ENCODE measurements at regions not wholly inside any gene's neighbourhood (a gene's known extent, or its start where the extent isn't known, plus 50 kb on each side); places are given as distances from the start of the nearest gene placed in this dataset.
"Not testable (repeated sequence)": the region's sequence is repeated elsewhere in the genome, so short reads cannot be mapped to it uniquely, and the experiment has no call there.

GRCh38 chrX:95762716-95763115, 921.9 kb upstream of the DIAPH2 start:
- Histone ChIP-seq H3K4me1 (ENCODE audit: control insufficient read depth in 1 of 2, insufficient read depth in 2 of 2, low read length in 2 of 2) (no peaks in the 10 kb centered on the region), H3K27ac (ENCODE audit: low read depth, low read length) (no peak overlapping the region), H3K4me2 (ENCODE audit: low read length) (no peak overlapping the region), H4K8ac (ENCODE audit: low read depth, low read length) (no peak overlapping the region), H2BK120ac (ENCODE audit: insufficient read depth, low read length, poor library complexity) (no peak overlapping the region), H2AK5ac (ENCODE audit: low read length) (no peak overlapping the region), H3K23ac (ENCODE audit: low read length) (no peak overlapping the region), H4K91ac (ENCODE audit: low read depth, low read length) (no peak overlapping the region), H2BK12ac (ENCODE audit: low read length) (no peak overlapping the region), H3K4me3 (ENCODE audit: low read depth, low read length) (no peak overlapping the region), H4K12ac (ENCODE audit: low read depth, low read length) (no peak overlapping the region), H3K14ac (ENCODE audit: low read length) (no peak overlapping the region), H3K36me3 (ENCODE audit: control insufficient read depth in 1 of 2, insufficient read depth in 2 of 2, low read length in 2 of 2) (no peaks in the 10 kb centered on the region), H3K18ac (ENCODE audit: low read length) (no peak overlapping the region), H2BK5ac (ENCODE audit: low read depth, low read length, poor library complexity) (no peak overlapping the region), H3K27me3 (ENCODE audit: insufficient read depth, low read length) (no peaks in the 10 kb centered on the region), H3K79me1 (ENCODE audit: low read length) (no peaks in the 10 kb centered on the region), H3K79me2 (ENCODE audit: control insufficient read depth, insufficient read depth, low read length, poor library complexity) (no peaks in the 10 kb centered on the region), H3K9me3 (ENCODE audit: insufficient read depth, low read depth, low read length) (no peaks in the 10 kb centered on the region), H3K4ac (ENCODE audit: low read depth, low read length) (no peak overlapping the region), H3K9ac (ENCODE audit: low read length) (no peak overlapping the region), H2AFZ (ENCODE audit: insufficient read depth, low read length, poor library complexity) (no peak overlapping the region)
- no peak for DNase-seq
- no CpG with 5 or more reads among the region's 1 CpG for WGBS (ENCODE audit: extremely low coverage, insufficient coverage, insufficient read length)

GRCh38 chrX:95764972-95765451, 919.6 kb upstream of the DIAPH2 start:
- DNase-seq = peak; percentile 8 to 65
- H3K27me3 ChIP-seq (ENCODE audit: insufficient read depth, low read length) = no peaks in the 10 kb centered on the region
- H3K79me2 ChIP-seq (ENCODE audit: control insufficient read depth, insufficient read depth, low read length, poor library complexity) = no peaks in the 10 kb centered on the region
- no peak overlapping the region for H2BK5ac ChIP-seq (ENCODE audit: low read depth, low read length, poor library complexity)
- H2BK12ac ChIP-seq (ENCODE audit: low read length) = no peak overlapping the region
- H3K79me1 ChIP-seq (ENCODE audit: low read length) = no peaks in the 10 kb centered on the region
- H2AFZ ChIP-seq (ENCODE audit: insufficient read depth, low read length, poor library complexity) = no peak overlapping the region
- H3K27ac ChIP-seq (ENCODE audit: low read depth, low read length) = no peak overlapping the region
- no peak overlapping the region for H3K14ac ChIP-seq (ENCODE audit: low read length)
- H3K23ac ChIP-seq (ENCODE audit: low read length) = no peak overlapping the region
- no peak overlapping the region for H4K12ac ChIP-seq (ENCODE audit: low read depth, low read length)
- no peak overlapping the region for H2AK5ac ChIP-seq (ENCODE audit: low read length)
- no peaks in the 10 kb centered on the region for H3K9me3 ChIP-seq (ENCODE audit: insufficient read depth, low read depth, low read length)
- H3K9ac ChIP-seq (ENCODE audit: low read length) = no peak overlapping the region
- no peak overlapping the region for H2BK120ac ChIP-seq (ENCODE audit: insufficient read depth, low read length, poor library complexity)
- H3K4me2 ChIP-seq (ENCODE audit: low read length) = no peak overlapping the region
- H4K8ac ChIP-seq (ENCODE audit: low read depth, low read length) = no peak overlapping the region
- H3K4ac ChIP-seq (ENCODE audit: low read depth, low read length) = no peak overlapping the region
- no peak overlapping the region for H3K4me3 ChIP-seq (ENCODE audit: low read depth, low read length)
- no peaks in the 10 kb centered on the region for H3K36me3 ChIP-seq (ENCODE audit: control insufficient read depth in 1 of 2, insufficient read depth in 2 of 2, low read length in 2 of 2)
- no peaks in the 10 kb centered on the region for H3K4me1 ChIP-seq (ENCODE audit: control insufficient read depth in 1 of 2, insufficient read depth in 2 of 2, low read length in 2 of 2)
- no peak overlapping the region for H4K91ac ChIP-seq (ENCODE audit: low read depth, low read length)
- WGBS (ENCODE audit: extremely low coverage, insufficient coverage, insufficient read length) = no CpG with 5 or more reads among the region's 3 CpGs
- no peak overlapping the region for H3K18ac ChIP-seq (ENCODE audit: low read length)

DNA sequence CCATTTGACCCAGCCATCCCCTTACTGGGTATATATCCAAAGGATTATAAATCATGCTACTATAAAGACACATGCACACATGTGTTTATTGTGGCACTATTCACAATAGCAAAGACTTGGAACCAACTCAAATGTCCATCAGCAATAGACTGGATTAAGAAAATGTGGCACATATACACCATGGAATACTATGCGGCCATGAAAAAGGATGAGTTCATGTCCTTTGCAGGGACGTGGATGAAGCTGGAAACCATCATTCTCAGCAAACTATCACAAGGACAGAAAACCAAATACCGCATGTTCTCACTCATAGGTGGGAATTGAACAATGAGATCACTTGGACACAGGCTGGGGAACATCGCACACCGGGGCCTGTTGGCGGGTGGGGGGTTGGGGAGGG, 913.4 kb upstream of the DIAPH2 start:
- not testable (repeated sequence) for DNase-seq; H4K91ac ChIP-seq (ENCODE audit: low read depth, low read length)

DNA sequence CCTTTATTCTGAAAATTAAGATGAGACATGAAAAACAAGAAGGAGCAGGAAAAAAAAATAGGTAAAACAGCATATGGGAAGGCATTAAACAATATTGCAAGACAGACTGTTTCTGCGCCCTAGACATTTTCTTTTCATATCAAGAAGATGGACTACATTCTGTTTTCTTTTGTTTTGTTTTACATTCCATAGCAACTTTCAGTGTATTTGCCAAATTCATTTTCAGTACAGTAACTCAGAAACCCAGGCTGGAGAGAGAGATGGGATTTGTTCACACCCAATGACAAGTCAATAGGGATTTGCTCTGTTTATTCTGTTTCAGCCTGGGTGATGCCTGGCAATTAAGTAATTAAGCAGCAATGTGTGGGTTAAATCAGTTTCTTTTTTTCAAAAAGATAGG, 892.8 kb upstream of the DIAPH2 start:
- Histone ChIP-seq H3K27me3 (ENCODE audit: insufficient read depth, low read length) (no peaks in the 10 kb centered on the region), H4K12ac (ENCODE audit: low read depth, low read length) (no peak overlapping the region), H2BK5ac (ENCODE audit: low read depth, low read length, poor library complexity) (no peak overlapping the region), H3K79me2 (ENCODE audit: control insufficient read depth, insufficient read depth, low read length, poor library complexity) (no peaks in the 10 kb centered on the region), H2AK5ac (ENCODE audit: low read length) (no peak overlapping the region), H3K4me1 (ENCODE audit: control insufficient read depth in 1 of 2, insufficient read depth in 2 of 2, low read length in 2 of 2) (no peaks in the 10 kb centered on the region), H3K27ac (ENCODE audit: low read depth, low read length) (no peak overlapping the region), H3K9me3 (ENCODE audit: insufficient read depth, low read depth, low read length) (no peaks in the 10 kb centered on the region), H3K4ac (ENCODE audit: low read depth, low read length) (no peak overlapping the region), H3K36me3 (ENCODE audit: control insufficient read depth in 1 of 2, insufficient read depth in 2 of 2, low read length in 2 of 2) (no peaks in the 10 kb centered on the region), H3K79me1 (ENCODE audit: low read length) (no peaks in the 10 kb centered on the region), H3K4me2 (ENCODE audit: low read length) (no peak overlapping the region), H3K9ac (ENCODE audit: low read length) (no peak overlapping the region), H4K91ac (ENCODE audit: low read depth, low read length) (no peak overlapping the region), H2BK120ac (ENCODE audit: insufficient read depth, low read length, poor library complexity) (no peak overlapping the region), H3K14ac (ENCODE audit: low read length) (no peak overlapping the region), H4K8ac (ENCODE audit: low read depth, low read length) (no peak overlapping the region), H3K4me3 (ENCODE audit: low read depth, low read length) (no peak overlapping the region), H3K18ac (ENCODE audit: low read length) (no peak overlapping the region), H3K23ac (ENCODE audit: low read length) (no peak overlapping the region), H2BK12ac (ENCODE audit: low read length) (no peak overlapping the region), H2AFZ (ENCODE audit: insufficient read depth, low read length, poor library complexity) (no peak overlapping the region)
- no peak for DNase-seq
- no CpG with 5 or more reads among the region's 1 CpG for WGBS (ENCODE audit: extremely low coverage, insufficient coverage, insufficient read length)

More for the DNA sequence above, 913.4 kb upstream of the DIAPH2 start:
- not testable (repeated sequence) for H2BK120ac ChIP-seq (ENCODE audit: insufficient read depth, low read length, poor library complexity); H3K9me3 ChIP-seq (ENCODE audit: insufficient read depth, low read depth, low read length); H3K18ac ChIP-seq (ENCODE audit: low read length); H3K27ac ChIP-seq (ENCODE audit: low read depth, low read length); H3K79me2 ChIP-seq (ENCODE audit: control insufficient read depth, insufficient read depth, low read length, poor library complexity); H3K23ac ChIP-seq (ENCODE audit: low read length); H3K4ac ChIP-seq (ENCODE audit: low read depth, low read length); H4K8ac ChIP-seq (ENCODE audit: low read depth, low read length); H2AK5ac ChIP-seq (ENCODE audit: low read length); H3K4me1 ChIP-seq (ENCODE audit: control insufficient read depth in 1 of 2, insufficient read depth in 2 of 2, low read length in 2 of 2); H3K14ac ChIP-seq (ENCODE audit: low read length); H3K79me1 ChIP-seq (ENCODE audit: low read length); H3K4me2 ChIP-seq (ENCODE audit: low read length); H2BK12ac ChIP-seq (ENCODE audit: low read length); H2AFZ ChIP-seq (ENCODE audit: insufficient read depth, low read length, poor library complexity); H3K9ac ChIP-seq (ENCODE audit: low read length); H3K4me3 ChIP-seq (ENCODE audit: low read depth, low read length); H3K27me3 ChIP-seq (ENCODE audit: insufficient read depth, low read length); H3K36me3 ChIP-seq (ENCODE audit: control insufficient read depth in 1 of 2, insufficient read depth in 2 of 2, low read length in 2 of 2); H2BK5ac ChIP-seq (ENCODE audit: low read depth, low read length, poor library complexity); H4K12ac ChIP-seq (ENCODE audit: low read depth, low read length)
- WGBS (ENCODE audit: extremely low coverage, insufficient coverage, insufficient read length) = no CpG with 5 or more reads among the region's 6 CpGs

All from trophoblast cell (in vitro differentiated cells and primary cell).